H9 (cell line): ENCODE measurements at regions not wholly inside any gene's neighbourhood (a gene's known extent, or its start where the extent isn't known, plus 50 kb on each side); places are given as distances from the start of the nearest gene placed in this dataset.

ENCODE experiments used
- DNase-seq: peaks from one replicate; pipeline ENCODE4 v3.0.0-alpha.2; 2017
- H2AFZ ChIP-seq: one replicate; pipeline ENCODE4 v1.6.1; 2013; ENCODE audit warnings: mild to moderate bottlenecking, low read length, control low read depth, moderate library complexity
- H2AK5ac ChIP-seq: 2 replicates; pipeline ENCODE4 v1.6.1; 2013; ENCODE audit warnings: low read length, control low read depth, mixed read lengths; ENCODE audit not compliant: insufficient read length
- H2BK120ac ChIP-seq: one replicate; pipeline ENCODE4 v1.6.1; 2013; ENCODE audit warnings: low read depth, mild to moderate bottlenecking, low read length, control low read depth, inconsistent platforms; ENCODE audit not compliant: poor library complexity, severe bottlenecking
- H2BK12ac ChIP-seq: 2 replicates; pipeline ENCODE4 v1.6.1; 2013; ENCODE audit warnings: low read length, control low read depth, mixed read lengths, low read depth; ENCODE audit not compliant: insufficient read length
- H2BK15ac ChIP-seq: 2 replicates; pipeline ENCODE4 v1.6.1; 2013; ENCODE audit warnings: low read depth, low read length, control low read depth
- H2BK20ac ChIP-seq: one replicate; pipeline ENCODE4 v1.6.1; 2013; ENCODE audit warnings: low read depth, mild to moderate bottlenecking, low read length, control low read depth, inconsistent platforms; ENCODE audit not compliant: poor library complexity, severe bottlenecking
- H2BK5ac ChIP-seq: 2 replicates; pipeline ENCODE4 v1.6.1; 2013; ENCODE audit warnings: low read length, control low read depth, mixed read lengths; ENCODE audit not compliant: insufficient read length
- H3K14ac ChIP-seq: 2 replicates; pipeline ENCODE4 v1.6.1; 2013; ENCODE audit warnings: low read length, control low read depth; ENCODE audit not compliant: insufficient read depth
- H3K18ac ChIP-seq: 2 replicates; pipeline ENCODE4 v1.6.1; 2013; ENCODE audit warnings: low read depth, mild to moderate bottlenecking, mixed read lengths, low read length, control low read depth; ENCODE audit not compliant: insufficient read length
- H3K23ac ChIP-seq: 2 replicates; pipeline ENCODE4 v1.6.1; 2013; ENCODE audit warnings: low read length, control low read depth, mixed read lengths, low read depth; ENCODE audit not compliant: insufficient read length
- H3K23me2 ChIP-seq: 2 replicates; pipeline ENCODE4 v1.6.1; 2013; ENCODE audit warnings: low read depth, mild to moderate bottlenecking, mixed read lengths, low read length, control low read depth; ENCODE audit not compliant: insufficient read length, poor library complexity, severe bottlenecking
- H3K27ac ChIP-seq: 2 replicates; pipeline ENCODE4 v1.5.1; 2013; ENCODE audit warnings: low read length, control low read depth, mixed read lengths, low read depth; ENCODE audit not compliant: insufficient read length
- H3K27me3 ChIP-seq: 2 replicates; pipeline ENCODE4 v1.6.1; 2013; ENCODE audit warnings: low read length, control low read depth, inconsistent platforms; ENCODE audit not compliant: insufficient read depth
- H3K4ac ChIP-seq: 2 replicates; pipeline ENCODE4 v1.6.1; 2013; ENCODE audit warnings: low read depth, mild to moderate bottlenecking, control low read depth, inconsistent platforms, low read length, moderate library complexity
- H3K4me1 ChIP-seq: 2 replicates; pipeline ENCODE4 v1.6.1; 2013; ENCODE audit warnings: low read length, control low read depth, inconsistent platforms; ENCODE audit not compliant: insufficient read depth
- H3K4me2 ChIP-seq: 2 replicates; pipeline ENCODE4 v1.6.1; 2013; ENCODE audit warnings: low read length, control low read depth, mixed read lengths; ENCODE audit not compliant: insufficient read length, insufficient read depth
- H3K56ac ChIP-seq: 2 replicates; pipeline ENCODE4 v1.6.1; 2013; ENCODE audit warnings: low read depth, mild to moderate bottlenecking, mixed read lengths, low read length, control low read depth; ENCODE audit not compliant: insufficient read length
- H3K79me1 ChIP-seq: 2 replicates; pipeline ENCODE4 v1.6.1; 2013; ENCODE audit warnings: low read depth, mild to moderate bottlenecking, moderate library complexity, low read length, control low read depth, inconsistent platforms; ENCODE audit not compliant: insufficient read depth, poor library complexity, severe bottlenecking
- H3K79me2 ChIP-seq: 2 replicates; pipeline ENCODE4 v1.6.1; 2013; ENCODE audit warnings: low read length, control low read depth, inconsistent platforms; ENCODE audit not compliant: insufficient read depth
- H3K9ac ChIP-seq: 2 replicates; pipeline ENCODE4 v1.6.1; 2013; ENCODE audit warnings: low read length, control low read depth, mixed read lengths; ENCODE audit not compliant: insufficient read length; ENCODE audit errors: extremely low read depth
- H3K9me3 ChIP-seq: one replicate; pipeline ENCODE4 v1.6.1; 2013; ENCODE audit warnings: low read depth, low read length, inconsistent platforms; ENCODE audit not compliant: control insufficient read depth
- H3T11ph ChIP-seq: one replicate; pipeline ENCODE4 v1.6.1; 2013; ENCODE audit warnings: mild to moderate bottlenecking, low read length, control low read depth, inconsistent platforms
- H4K20me1 ChIP-seq: one replicate; pipeline ENCODE4 v1.6.1; 2013; ENCODE audit not compliant: control insufficient read depth, insufficient read length, insufficient read depth
- H4K5ac ChIP-seq: 2 replicates; pipeline ENCODE4 v1.6.1; 2013; ENCODE audit warnings: low read depth, mild to moderate bottlenecking, mixed read lengths, low read length, control low read depth; ENCODE audit not compliant: insufficient read length
- H4K8ac ChIP-seq: replicated peaks from 2 replicates; pipeline ENCODE4 v1.6.1; 2013; ENCODE audit warnings: low read length, control low read depth, mixed read lengths, low read depth; ENCODE audit not compliant: insufficient read length
- H4K91ac ChIP-seq: 2 replicates; pipeline ENCODE4 v1.6.1; 2013; ENCODE audit warnings: low read depth, mild to moderate bottlenecking, moderate library complexity, mixed read lengths, low read length, control low read depth; ENCODE audit not compliant: insufficient read length
- H3K27ac Mint-ChIP-seq, 3 experiments: 2 replicates in 2 of 3; 3 replicates in 1 of 3; pipeline ENCODE4 v1.8.0; 2020 to 2021; ENCODE audit warnings: mixed read lengths in 3 of 3, mild to moderate bottlenecking in 1 of 3, moderate library complexity in 1 of 3
- H3K27me3 Mint-ChIP-seq: 2 replicates; pipeline ENCODE4 v1.8.0; 2021; ENCODE audit warnings: low read depth, mild to moderate bottlenecking, moderate library complexity, mixed read lengths
- H3K36me3 Mint-ChIP-seq, 3 experiments: 2 replicates in 2 of 3; 3 replicates in 1 of 3; pipeline ENCODE4 v1.8.0; 2020 to 2021; ENCODE audit warnings: low read depth in 3 of 3, mixed read lengths in 3 of 3; ENCODE audit not compliant: insufficient read depth in 1 of 3
- H3K4me1 Mint-ChIP-seq, 2 experiments: 2 replicates each; pipeline ENCODE4 v1.8.0; 2020; ENCODE audit warnings: mixed read lengths in 2 of 2
- H3K4me3 Mint-ChIP-seq, 2 experiments: 2 replicates in 1 of 2; 3 replicates in 1 of 2; pipeline ENCODE4 v1.8.0; 2020 to 2021; ENCODE audit warnings: mild to moderate bottlenecking in 2 of 2, mixed read lengths in 2 of 2, moderate library complexity in 1 of 2
- H3K9me3 Mint-ChIP-seq, 2 experiments: 2 replicates in 1 of 2; 3 replicates in 1 of 2; pipeline ENCODE4 v1.8.0; 2020; ENCODE audit warnings: mild to moderate bottlenecking in 2 of 2, mixed read lengths in 2 of 2, moderate library complexity in 1 of 2
- WGBS: extraction: QIAGEN DNeasy Blood & Tissue Kit; methylation state at CpG from one replicate; pipeline ENCODE4 v1.1.7; 2013; ENCODE audit warnings: missing lambda C conversion rate, low lambda C conversion rate, mixed read lengths; ENCODE audit not compliant: insufficient read length; ENCODE audit errors: extremely low coverage; 5-methylcytosine and 5-hydroxymethylcytosine counted together
- TF ChIP-seq, protein P1 (sequence below): fragments of 200-600 bp; sonication (generic); conservative IDR thresholded peaks from 3 replicates; pipeline ENCODE4 v1.8.0; 2021; ENCODE audit warnings: antibody characterized with exemption, mild to moderate bottlenecking

DNA sequence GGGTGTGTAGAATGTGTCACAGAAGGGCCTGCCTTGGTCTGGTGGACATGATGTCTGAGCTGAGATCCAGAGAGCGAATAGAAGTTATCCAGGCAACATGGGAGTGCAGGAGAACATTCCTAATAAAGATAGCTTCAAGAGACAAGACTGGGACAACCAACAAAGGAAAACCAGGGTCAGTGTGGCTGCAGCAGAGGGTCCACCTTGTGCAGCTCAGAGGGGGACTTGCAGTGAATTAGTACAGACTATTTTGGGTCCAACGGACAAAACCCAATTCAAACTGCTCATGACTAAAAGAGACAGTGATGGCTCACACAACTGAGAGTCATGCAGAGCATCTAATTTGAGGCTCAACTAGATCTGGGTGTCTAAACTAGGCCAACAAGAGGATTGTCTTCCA lies 192.1 kb downstream of the CBLN1 start:
- Histone ChIP-seq H3K79me2 (no peaks in the 10 kb centered on the region), H2BK5ac (no peak overlapping the region), H3K23me2 (no peaks in the 10 kb centered on the region), H3K14ac (no peak overlapping the region), H4K5ac (no peak overlapping the region), H2BK12ac (no peak overlapping the region), H3K9ac (no peak overlapping the region), H3T11ph (no peak overlapping the region), H3K56ac (no peak overlapping the region), H4K8ac (no peak overlapping the region), H3K18ac (no peak overlapping the region), H2BK20ac (no peak overlapping the region), H3K79me1 (no peaks in the 10 kb centered on the region), H4K20me1 (no peaks in the 10 kb centered on the region), H3K23ac (no peak overlapping the region), H2BK15ac (no peak overlapping the region), H2AK5ac (no peak overlapping the region), H3K9me3 (peaks cover 8% of the 10 kb centered on the region), H3K27ac (no peak overlapping the region), H2BK120ac (no peak overlapping the region), H3K4me2 (no peak overlapping the region), H3K4me1 (no peaks in the 10 kb centered on the region), H4K91ac (no peak overlapping the region), H2AFZ (no peak overlapping the region), H3K27me3 (no peaks in the 10 kb centered on the region), H3K4ac (no peak overlapping the region)
- no peaks in the 10 kb centered on the region; the same call in none of the 2 replicates for H3K27me3 Mint-ChIP-seq
- peaks cover 8 to 9% of the 10 kb centered on the region in 2 experiments for H3K9me3 Mint-ChIP-seq
- no peak overlapping the region for H3K27ac Mint-ChIP-seq
- DNase-seq = no peak
- no CpG with 5 or more reads among the region's 2 CpGs for WGBS
- TF ChIP-seq, protein P1, sequence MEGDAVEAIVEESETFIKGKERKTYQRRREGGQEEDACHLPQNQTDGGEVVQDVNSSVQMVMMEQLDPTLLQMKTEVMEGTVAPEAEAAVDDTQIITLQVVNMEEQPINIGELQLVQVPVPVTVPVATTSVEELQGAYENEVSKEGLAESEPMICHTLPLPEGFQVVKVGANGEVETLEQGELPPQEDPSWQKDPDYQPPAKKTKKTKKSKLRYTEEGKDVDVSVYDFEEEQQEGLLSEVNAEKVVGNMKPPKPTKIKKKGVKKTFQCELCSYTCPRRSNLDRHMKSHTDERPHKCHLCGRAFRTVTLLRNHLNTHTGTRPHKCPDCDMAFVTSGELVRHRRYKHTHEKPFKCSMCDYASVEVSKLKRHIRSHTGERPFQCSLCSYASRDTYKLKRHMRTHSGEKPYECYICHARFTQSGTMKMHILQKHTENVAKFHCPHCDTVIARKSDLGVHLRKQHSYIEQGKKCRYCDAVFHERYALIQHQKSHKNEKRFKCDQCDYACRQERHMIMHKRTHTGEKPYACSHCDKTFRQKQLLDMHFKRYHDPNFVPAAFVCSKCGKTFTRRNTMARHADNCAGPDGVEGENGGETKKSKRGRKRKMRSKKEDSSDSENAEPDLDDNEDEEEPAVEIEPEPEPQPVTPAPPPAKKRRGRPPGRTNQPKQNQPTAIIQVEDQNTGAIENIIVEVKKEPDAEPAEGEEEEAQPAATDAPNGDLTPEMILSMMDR = no peak
- peaks cover 5 to 8% (median 6%) of the 10 kb centered on the region in 3 experiments; a peak in 6 of 7 replicates for H3K36me3 Mint-ChIP-seq
- H3K4me3 Mint-ChIP-seq = no peak overlapping the region
- no peaks in the 10 kb centered on the region for H3K4me1 Mint-ChIP-seq
